KBM-7 (cell line): ENCODE measurements at regions not wholly inside any gene's neighbourhood (a gene's known extent, or its start where the extent isn't known, plus 50 kb on each side); places are given as distances from the start of the nearest gene placed in this dataset.

Source experiments
- DNase-seq: peaks from one replicate; pipeline ENCODE4 v3.0.0-alpha.2; 2015
- in situ Hi-C: fragments of 300-500 bp; cut with MboI; formaldehyde crosslinking; loops from 2 replicates; pipeline ENCODE4 v1.14.3; 2020; ENCODE audit warnings: low sequenced_read_pairs, low pct_unique_long_range_greater_than_20kb, mixed read lengths

DNA sequence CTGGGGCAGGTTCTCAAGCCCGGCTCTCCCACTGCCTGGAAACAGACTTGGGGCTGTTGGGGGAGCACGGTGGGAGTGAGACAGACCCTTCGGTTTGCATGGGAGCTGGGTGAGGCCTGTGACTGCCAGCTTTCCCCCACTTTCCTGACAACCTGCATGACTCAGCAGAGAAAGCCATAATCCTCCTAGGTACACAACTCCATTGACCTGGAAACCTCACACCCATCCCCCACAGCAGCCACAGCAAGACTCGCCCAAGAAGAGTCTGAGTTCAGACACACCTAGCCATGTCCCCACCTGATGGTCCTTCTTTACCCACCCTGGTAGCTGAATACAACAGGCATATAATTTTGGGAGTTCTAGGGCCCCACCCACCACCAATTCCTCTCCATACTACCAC is 57.6 kb upstream of the UBQLN2 start:
- no peak for DNase-seq
- in situ Hi-C loops = no loop called here
